Breast epithelium (tissue), 3 donors: ENCODE measurements at regions not wholly inside any gene's neighbourhood (a gene's known extent, or its start where the extent isn't known, plus 50 kb on each side); places are given as distances from the start of the nearest gene placed in this dataset.

Experiments used
- POLR2A ChIP-seq: fragments of 450-650 bp; IDR thresholded peaks from one replicate; pipeline ENCODE4 v1.6.1; 2016; ENCODE audit warnings: antibody characterized with exemption, mild to moderate bottlenecking, moderate library complexity
- TF ChIP-seq, protein P1 (sequence below), 3 donors: fragments of 450-650 bp; IDR thresholded peaks; one replicate each; pipeline ENCODE4 v1.5.1; 2016 to 2017; ENCODE audit warnings: antibody characterized with exemption in 3 of 3, mild to moderate bottlenecking in 3 of 3, moderate library complexity in 3 of 3

DNA sequence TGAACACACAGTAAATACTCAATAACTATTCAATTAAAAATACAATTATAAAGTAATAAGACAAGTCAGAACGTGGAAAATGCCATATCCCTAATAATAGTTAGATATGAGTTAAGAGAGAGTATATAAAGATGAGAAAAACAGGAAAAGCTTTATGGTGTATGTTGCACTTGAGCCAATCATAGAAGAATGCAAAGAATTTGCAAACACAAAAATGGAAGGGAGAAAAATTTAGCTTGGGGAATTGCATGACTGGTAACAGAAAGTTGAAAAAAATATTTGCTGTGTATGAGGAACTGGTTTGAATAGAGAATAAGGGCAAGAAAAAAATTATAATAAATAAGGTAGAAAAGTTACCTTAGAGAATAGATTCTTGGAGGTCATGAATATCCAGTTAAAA, 739.6 kb upstream of the CXADR start:
- TF ChIP-seq, protein P1, sequence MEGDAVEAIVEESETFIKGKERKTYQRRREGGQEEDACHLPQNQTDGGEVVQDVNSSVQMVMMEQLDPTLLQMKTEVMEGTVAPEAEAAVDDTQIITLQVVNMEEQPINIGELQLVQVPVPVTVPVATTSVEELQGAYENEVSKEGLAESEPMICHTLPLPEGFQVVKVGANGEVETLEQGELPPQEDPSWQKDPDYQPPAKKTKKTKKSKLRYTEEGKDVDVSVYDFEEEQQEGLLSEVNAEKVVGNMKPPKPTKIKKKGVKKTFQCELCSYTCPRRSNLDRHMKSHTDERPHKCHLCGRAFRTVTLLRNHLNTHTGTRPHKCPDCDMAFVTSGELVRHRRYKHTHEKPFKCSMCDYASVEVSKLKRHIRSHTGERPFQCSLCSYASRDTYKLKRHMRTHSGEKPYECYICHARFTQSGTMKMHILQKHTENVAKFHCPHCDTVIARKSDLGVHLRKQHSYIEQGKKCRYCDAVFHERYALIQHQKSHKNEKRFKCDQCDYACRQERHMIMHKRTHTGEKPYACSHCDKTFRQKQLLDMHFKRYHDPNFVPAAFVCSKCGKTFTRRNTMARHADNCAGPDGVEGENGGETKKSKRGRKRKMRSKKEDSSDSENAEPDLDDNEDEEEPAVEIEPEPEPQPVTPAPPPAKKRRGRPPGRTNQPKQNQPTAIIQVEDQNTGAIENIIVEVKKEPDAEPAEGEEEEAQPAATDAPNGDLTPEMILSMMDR (IDR thresholded peaks at IDR 0.05), result no peak
- no peak for TF ChIP-seq POLR2A
